Skeletal muscle tissue (tissue), 3 donors: ENCODE measurements at regions not wholly inside any gene's neighbourhood (a gene's known extent, or its start where the extent isn't known, plus 50 kb on each side); places are given as distances from the start of the nearest gene placed in this dataset.
"Not testable (repeated sequence)": the region's sequence is repeated elsewhere in the genome, so short reads cannot be mapped to it uniquely, and the experiment has no call there.

ENCODE experiments used
- H3K27ac ChIP-seq: one replicate; pipeline ENCODE4 v1.7.0; 2013; ENCODE audit warnings: mild to moderate bottlenecking, low read depth, low read length, inconsistent platforms
- H3K27me3 ChIP-seq, 3 donors: one replicate each; pipeline ENCODE4 v1.7.0; 2013; ENCODE audit warnings: low read length in 3 of 3; ENCODE audit not compliant: control insufficient read depth in 3 of 3, insufficient read depth in 3 of 3
- H3K36me3 ChIP-seq, 3 donors: one replicate each; pipeline ENCODE4 v1.7.0; 2013; ENCODE audit warnings: low read length in 3 of 3; ENCODE audit not compliant: control insufficient read depth in 3 of 3, insufficient read depth in 3 of 3
- H3K4me1 ChIP-seq, 3 donors: one replicate each; pipeline ENCODE4 v1.7.0; 2013; ENCODE audit warnings: low read length in 3 of 3, mild to moderate bottlenecking in 3 of 3; ENCODE audit not compliant: control insufficient read depth in 3 of 3, insufficient read depth in 3 of 3
- H3K4me3 ChIP-seq, 3 donors: one replicate each; pipeline ENCODE4 v1.7.0; 2013; ENCODE audit warnings: low read length in 3 of 3
- H3K9ac ChIP-seq, 3 donors: one replicate each; pipeline ENCODE4 v1.7.0; 2013; ENCODE audit warnings: low read length in 3 of 3, mild to moderate bottlenecking in 3 of 3, moderate library complexity in 2 of 3, low read depth in 1 of 3
- H3K9me3 ChIP-seq, 3 donors: one replicate each; pipeline ENCODE4 v1.7.0; 2013; ENCODE audit warnings: low read length in 3 of 3; ENCODE audit not compliant: control insufficient read depth in 3 of 3
- donor health status: Osteomylitis.

DNA sequence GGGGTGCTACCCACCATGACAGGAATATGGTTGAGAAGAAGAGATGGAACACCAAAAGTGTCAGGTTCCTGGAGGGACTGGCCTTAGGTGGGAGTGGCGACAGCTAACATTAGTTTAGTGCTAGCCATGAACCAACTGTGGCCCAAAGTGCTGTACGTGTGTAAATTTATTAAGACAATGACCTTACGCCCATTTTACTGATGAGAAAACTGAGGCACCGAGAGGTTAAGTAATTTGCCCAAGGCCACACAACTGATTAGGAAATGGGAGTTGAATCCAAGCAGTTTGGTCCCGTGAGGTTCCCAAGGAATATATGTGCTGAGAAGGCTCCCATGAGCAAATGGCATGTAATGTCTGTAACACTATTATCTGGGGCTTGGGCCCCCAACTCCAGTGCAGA is 109.5 kb upstream of the SLC1A4 start:
- Histone ChIP-seq H3K9ac (no peak overlapping the region), H3K36me3 (no peaks in the 10 kb centered on the region), H3K27ac (no peak overlapping the region), H3K4me1 (peaks cover 0 to 4% (median 2%) of the 10 kb centered on the region in 3 donors), H3K4me3 (no peak overlapping the region), H3K9me3 (no peaks in the 10 kb centered on the region), H3K27me3 (no peaks in the 10 kb centered on the region)

DNA sequence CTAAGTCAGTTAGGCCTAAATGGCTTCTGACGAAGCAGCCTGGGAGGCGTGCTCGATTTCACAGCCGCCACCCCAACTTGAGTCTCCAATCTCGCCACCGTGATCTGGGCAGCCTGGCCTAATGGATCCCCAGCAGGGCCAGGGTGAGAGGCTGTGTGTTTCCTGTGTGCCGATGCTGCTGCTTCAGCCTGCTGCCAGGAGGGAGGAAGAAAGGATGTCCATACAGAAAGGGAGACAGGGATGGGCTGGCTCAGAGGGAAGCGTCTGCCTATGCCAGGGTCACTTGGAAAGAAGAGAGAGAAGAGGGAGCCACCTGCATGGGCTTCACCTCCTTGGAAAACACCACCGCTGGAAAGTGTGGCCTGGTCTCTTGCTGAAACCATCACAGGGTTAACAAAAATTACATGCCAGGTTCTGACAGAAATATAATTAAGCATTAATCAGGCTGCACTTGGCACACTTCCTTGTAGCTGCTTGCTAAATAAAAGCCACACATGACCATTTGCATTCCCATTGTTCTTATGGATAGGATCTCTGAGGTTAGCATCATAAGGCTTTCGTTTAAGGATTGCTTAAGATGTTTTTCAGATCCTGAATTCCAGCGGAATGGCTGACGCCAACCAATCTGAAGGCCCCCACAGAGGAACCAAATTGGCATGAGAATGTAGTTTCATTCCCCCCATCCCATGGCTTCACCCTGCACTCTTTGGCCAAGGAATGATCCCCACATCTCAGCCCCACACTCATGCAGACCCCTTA is 108.8 kb upstream of the SLC1A4 start:
- peaks cover 0 to 4% (median 2%) of the 10 kb centered on the region in 3 donors for H3K4me1 ChIP-seq

DNA sequence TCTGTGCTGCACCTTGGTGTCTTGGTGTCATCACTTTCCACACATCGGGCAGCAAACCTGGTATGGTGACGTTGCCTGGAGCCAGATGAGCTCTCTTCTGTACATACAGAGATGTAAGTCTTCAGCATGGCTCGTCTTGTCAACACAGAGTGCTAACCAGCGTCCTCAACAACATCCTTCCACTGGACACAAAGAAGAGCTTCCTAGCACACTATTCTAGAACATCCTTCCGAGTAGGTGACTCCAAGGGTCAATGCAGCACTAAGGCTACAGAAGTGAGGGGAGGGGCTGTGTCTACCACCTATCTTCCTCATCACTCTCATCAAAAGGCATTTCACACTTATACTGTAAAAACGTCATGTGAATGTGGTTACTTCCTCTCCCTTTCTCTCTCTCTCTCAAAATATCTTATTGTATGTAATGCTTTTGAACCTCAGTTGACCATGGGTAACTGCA is 108.1 kb upstream of the SLC1A4 start:
- H3K9ac ChIP-seq: no peak overlapping the region
- no peak overlapping the region for H3K4me3 ChIP-seq
- H3K27ac ChIP-seq: no peak overlapping the region
- H3K4me1 ChIP-seq: peaks cover 0 to 4% (median 2%) of the 10 kb centered on the region in 3 donors
- no peaks in the 10 kb centered on the region for H3K27me3 ChIP-seq
- H3K36me3 ChIP-seq: no peaks in the 10 kb centered on the region
- H3K9me3 ChIP-seq: no peaks in the 10 kb centered on the region

More for the DNA sequence above, 108.8 kb upstream of the SLC1A4 start:
- Histone ChIP-seq H3K9ac (no peak overlapping the region), H3K4me3 (no peak overlapping the region), H3K27ac (no peak overlapping the region), H3K9me3 (no peaks in the 10 kb centered on the region), H3K27me3 (no peaks in the 10 kb centered on the region), H3K36me3 (no peaks in the 10 kb centered on the region)

DNA sequence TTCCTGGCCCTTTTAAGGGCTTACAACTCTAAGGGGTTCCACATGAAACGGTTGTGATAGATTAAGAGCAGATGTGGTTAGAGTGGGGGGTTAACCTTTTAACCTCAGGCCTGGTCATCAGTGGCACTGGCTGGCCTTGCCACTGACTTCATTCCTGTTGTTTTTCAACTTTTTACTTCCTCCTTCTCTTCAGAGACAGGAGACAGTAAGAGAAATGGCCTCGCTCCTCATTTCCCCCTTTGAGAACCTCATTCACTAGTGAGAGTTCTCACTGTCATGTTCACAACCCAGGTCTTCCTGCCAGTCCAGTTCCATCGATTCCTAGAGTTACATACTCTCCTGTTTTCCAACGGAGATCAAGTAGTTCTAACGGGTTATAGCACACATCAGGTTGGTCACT is 101.6 kb upstream of the SLC1A4 start:
- H3K27ac ChIP-seq: no peak overlapping the region
- no peaks in the 10 kb centered on the region for H3K4me1 ChIP-seq
- H3K27me3 ChIP-seq: no peaks in the 10 kb centered on the region
- no peaks in the 10 kb centered on the region for H3K36me3 ChIP-seq
- no peak overlapping the region for H3K4me3 ChIP-seq
- no peaks in the 10 kb centered on the region for H3K9me3 ChIP-seq
- H3K9ac ChIP-seq: no peak overlapping the region

DNA sequence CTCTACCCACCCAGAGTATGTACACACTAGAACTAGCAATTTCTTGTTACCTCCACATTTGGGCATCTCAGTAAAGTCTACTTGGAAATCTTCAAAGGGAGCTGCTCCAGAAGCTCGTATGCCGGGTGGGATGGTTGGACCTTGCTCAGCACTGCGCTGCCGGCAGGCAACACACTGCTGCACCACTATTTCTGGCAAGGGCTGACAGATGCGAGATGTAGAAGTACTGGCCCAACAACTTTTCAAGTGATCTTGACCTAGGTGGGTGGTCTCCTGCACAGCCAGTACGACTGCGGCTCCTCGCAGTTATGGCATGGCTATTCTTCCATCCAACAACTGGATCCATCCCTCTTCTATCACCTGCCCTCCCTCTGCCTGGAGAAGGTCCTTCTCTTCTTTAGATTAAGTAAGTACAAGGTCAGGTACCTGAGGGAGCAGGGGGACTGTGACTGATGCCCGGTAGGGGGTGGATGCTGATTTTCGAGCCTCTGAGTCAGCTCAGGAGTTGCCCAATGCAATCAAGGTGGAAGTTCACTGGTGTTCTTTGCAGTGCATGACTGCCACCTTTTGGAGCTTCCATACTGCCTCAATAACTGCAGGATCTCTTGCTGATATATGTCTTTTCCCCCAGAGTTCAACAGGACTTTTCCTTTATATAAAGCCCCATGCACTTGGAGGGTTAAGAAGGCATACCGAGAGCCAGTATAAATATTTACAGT is 100.4 kb upstream of the SLC1A4 start:
- H3K9ac ChIP-seq: no peak overlapping the region
- H3K9me3 ChIP-seq: no peaks in the 10 kb centered on the region
- no peaks in the 10 kb centered on the region for H3K27me3 ChIP-seq
- no peaks in the 10 kb centered on the region for H3K4me1 ChIP-seq
- no peaks in the 10 kb centered on the region for H3K36me3 ChIP-seq
- H3K4me3 ChIP-seq: no peak overlapping the region
- H3K27ac ChIP-seq: no peak overlapping the region

DNA sequence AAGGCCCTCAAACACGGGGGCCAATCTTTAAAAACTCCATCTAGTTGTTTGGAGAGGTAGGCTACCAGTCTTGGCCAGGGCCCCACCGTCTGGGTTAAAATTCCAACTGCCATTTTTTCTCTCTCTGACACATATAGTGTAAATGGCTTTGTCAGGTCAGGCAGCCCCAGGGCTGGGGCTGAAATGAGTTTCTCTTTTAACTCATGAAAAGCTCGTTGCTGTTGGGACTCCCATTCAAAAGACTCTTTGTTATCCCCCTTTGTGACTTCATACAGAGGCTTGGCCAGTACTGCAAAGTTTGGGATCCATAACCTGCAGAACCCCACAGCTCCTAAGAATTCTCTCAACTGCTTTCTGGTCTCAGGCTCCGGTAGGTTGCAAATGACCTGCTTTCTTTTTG is 99.4 kb upstream of the SLC1A4 start:
- Histone ChIP-seq H3K4me3 (no peak overlapping the region), H3K9me3 (no peaks in the 10 kb centered on the region), H3K36me3 (no peaks in the 10 kb centered on the region), H3K9ac (no peak overlapping the region), H3K27ac (no peak overlapping the region), H3K4me1 (no peaks in the 10 kb centered on the region), H3K27me3 (no peaks in the 10 kb centered on the region)

DNA sequence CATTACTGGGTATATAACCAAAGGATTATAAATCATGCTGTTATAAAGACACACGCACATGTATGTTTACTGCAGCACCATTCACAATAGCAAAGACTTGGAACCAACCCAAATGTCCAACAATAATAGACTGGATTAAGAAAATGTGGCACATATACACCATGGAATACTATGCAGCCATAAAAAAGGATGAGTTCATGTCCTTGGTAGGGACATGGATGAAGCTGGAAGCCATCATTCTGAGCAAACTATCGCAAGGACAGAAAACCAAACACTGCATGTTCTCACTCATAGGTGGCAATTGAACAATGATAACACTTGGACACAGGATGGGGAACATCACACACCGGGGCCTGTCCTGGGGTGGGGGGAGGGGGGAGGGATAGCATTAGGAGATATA is 92.6 kb upstream of the SLC1A4 start:
- H3K27ac ChIP-seq, H3K9me3 ChIP-seq, H3K9ac ChIP-seq, H3K36me3 ChIP-seq, H3K4me1 ChIP-seq, H3K27me3 ChIP-seq, H3K4me3 ChIP-seq: not testable (repeated sequence)

DNA sequence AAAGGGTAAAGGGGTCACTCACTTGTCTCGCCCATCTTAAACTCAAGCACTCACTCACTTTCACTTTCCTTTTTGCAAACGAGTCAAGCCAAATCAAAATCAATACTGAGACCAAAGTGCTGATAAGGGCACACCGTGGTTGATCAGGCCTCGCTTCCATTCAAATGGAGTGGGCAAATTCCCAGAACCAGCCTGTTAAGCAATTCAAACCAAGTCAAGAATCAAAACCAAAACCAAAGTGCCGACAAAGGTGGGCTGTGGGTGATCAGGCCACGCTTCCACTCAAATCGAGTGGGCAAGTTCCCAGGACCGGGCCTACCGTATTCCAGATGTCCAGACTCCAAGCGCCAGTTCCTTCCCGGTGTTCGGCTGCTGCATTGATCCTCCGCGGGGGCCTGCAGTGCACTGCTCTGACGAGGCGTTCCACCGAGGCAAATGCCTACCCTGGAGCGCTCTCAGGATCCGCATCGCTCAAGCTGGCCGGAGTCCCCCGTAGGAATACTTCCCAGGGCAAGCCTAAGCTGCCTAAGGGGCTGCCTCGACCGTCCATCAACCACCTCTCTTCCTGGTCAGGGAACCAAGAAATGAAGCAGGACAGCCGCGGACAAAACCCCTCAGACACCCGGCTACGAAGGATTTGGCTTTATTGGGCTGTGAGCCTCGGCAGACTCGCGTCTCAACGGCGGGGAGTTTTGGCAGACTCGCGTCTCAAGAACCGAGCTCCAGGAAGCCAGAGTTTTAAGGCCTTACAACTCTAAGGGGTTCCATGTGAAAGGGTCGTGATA is 89.9 kb upstream of the SLC1A4 start:
- Histone ChIP-seq H3K4me1 (peaks cover 0 to 6% (median 0%) of the 10 kb centered on the region in 3 donors), H3K4me3 (no peak overlapping the region), H3K27ac (no peak overlapping the region), H3K9ac (no peak overlapping the region), H3K36me3 (no peaks in the 10 kb centered on the region), H3K9me3 (peaks cover 0 to 2% (median 0%) of the 10 kb centered on the region in 3 donors), H3K27me3 (peaks cover 0 to 3% (median 0%) of the 10 kb centered on the region in 3 donors)

DNA sequence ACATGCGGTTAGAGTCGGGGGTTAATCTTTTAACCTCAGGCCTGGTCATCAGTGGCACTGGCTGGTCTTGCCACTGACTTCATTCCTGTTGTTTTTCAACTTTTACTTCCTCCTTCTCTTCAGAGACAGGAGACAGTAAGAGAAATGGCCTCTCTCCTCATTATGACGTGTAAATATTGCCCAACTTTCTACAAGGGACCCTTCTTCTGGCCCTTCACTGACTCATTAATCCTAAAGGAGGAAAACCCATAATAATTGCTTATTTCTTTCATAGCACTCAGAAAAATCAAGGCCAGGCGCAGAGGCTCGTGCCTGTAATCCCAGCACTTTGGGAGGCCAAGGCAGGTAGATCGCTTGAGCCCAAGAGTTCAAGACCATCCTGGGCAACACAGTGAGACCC is 89.3 kb upstream of the SLC1A4 start:
- not testable (repeated sequence) for H3K4me3 ChIP-seq

More for the DNA sequence above, 89.3 kb upstream of the SLC1A4 start:
- not testable (repeated sequence) for H3K27me3 ChIP-seq, H3K27ac ChIP-seq, H3K4me1 ChIP-seq, H3K36me3 ChIP-seq, H3K9ac ChIP-seq, H3K9me3 ChIP-seq
